ENCODE measurements at regions not wholly inside any gene's neighbourhood (a gene's known extent, or its start where the extent isn't known, plus 50 kb on each side); places are given as distances from the start of the nearest gene placed in this dataset.

- no peaks in the 10 kb centered on the region for H3K4me1 ChIP-seq (ENCODE audit: control insufficient read depth in 1 of 2, insufficient read depth in 2 of 2, low read length in 2 of 2)
- H3K9me3 ChIP-seq (replicated peaks in 1 of 2; ENCODE audit: control insufficient read depth in 1 of 2, insufficient read depth in 1 of 2, low read length in 2 of 2), result peaks cover 12 to 13% of the 10 kb centered on the region in 2 donors
- H2AFZ ChIP-seq (ENCODE audit: insufficient read depth, low read depth, low read length, poor library complexity, severe bottlenecking), result no peak overlapping the region
- H3K27ac Mint-ChIP-seq, result no peak overlapping the region
- no peak overlapping the region for H3K9ac ChIP-seq (ENCODE audit: insufficient read depth, low read length, poor library complexity, severe bottlenecking)
- H3K4me3 ChIP-seq (replicated peaks in 1 of 3; ENCODE audit: low read depth in 2 of 3, low read length in 3 of 3), result no peak overlapping the region
- no peak overlapping the region for H3K27ac ChIP-seq (ENCODE audit: low read depth in 1 of 2, low read length in 2 of 2)
- no peaks in the 10 kb centered on the region for H3K36me3 Mint-ChIP-seq
- intact Hi-C loops (cut with micrococcal nuclease), result no loop called here
- peaks cover 6 to 18% (median 13%) of the 10 kb centered on the region in 7 donors for H3K9me3 Mint-ChIP-seq
- no peaks in the 10 kb centered on the region for H3K36me3 ChIP-seq (replicated peaks in 1 of 2; ENCODE audit: control insufficient read depth in 1 of 2, insufficient read depth in 2 of 2, low read length in 2 of 2)
- no peaks in the 10 kb centered on the region for H3K27me3 ChIP-seq (ENCODE audit: control insufficient read depth in 2 of 2, insufficient read depth in 2 of 2, low read length in 2 of 2)
- WGBS (ENCODE audit: insufficient coverage), result 88% methylated on average over 6 of the region's 15 CpGs
- no peak overlapping the region for H3K4me2 ChIP-seq (replicated peaks; ENCODE audit: extremely low read depth, low read length, poor library complexity, severe bottlenecking)
- TF ChIP-seq CTCF (IDR thresholded peaks at IDR 0.05), result no peak
- no peak for DNase-seq
- peaks cover 0 to 1% (median 0%) of the 10 kb centered on the region in 3 donors for H3K27me3 Mint-ChIP-seq (ENCODE audit: low read depth in 3 of 3)
- H3K4me1 Mint-ChIP-seq, result no peaks in the 10 kb centered on the region
- H4K20me1 ChIP-seq (ENCODE audit: insufficient read depth, low read length), result no peaks in the 10 kb centered on the region
- H3K4me3 Mint-ChIP-seq, result no peak overlapping the region
- H3K79me2 ChIP-seq (ENCODE audit: insufficient read depth, low read length), result no peaks in the 10 kb centered on the region
Measured at GRCh38 chr12:17802657-17803641, 287.0 kb downstream of the RERGL start.

GRCh38 chr12:17793854-17794253 is 296.1 kb downstream of the RERGL start:
- no peak for TF ChIP-seq CTCF (IDR thresholded peaks at IDR 0.05)
- H3K79me2 ChIP-seq (ENCODE audit: insufficient read depth, low read length), result no peaks in the 10 kb centered on the region
- WGBS (ENCODE audit: insufficient coverage), result no CpG with 5 or more reads among the region's 2 CpGs
- H4K20me1 ChIP-seq (ENCODE audit: insufficient read depth, low read length), result no peaks in the 10 kb centered on the region
- Mint-ChIP-seq H3K27ac (no peak overlapping the region), H3K36me3 (no peaks in the 10 kb centered on the region), H3K27me3 (ENCODE audit: low read depth in 3 of 3) (no peaks in the 10 kb centered on the region), H3K9me3 (peaks cover 0 to 6% (median 3%) of the 10 kb centered on the region in 7 donors), H3K4me1 (no peaks in the 10 kb centered on the region), H3K4me3 (no peak overlapping the region)
- H3K4me2 ChIP-seq (replicated peaks; ENCODE audit: extremely low read depth, low read length, poor library complexity, severe bottlenecking), result no peak overlapping the region
- intact Hi-C loops (cut with micrococcal nuclease), result no loop called here
- H3K9ac ChIP-seq (ENCODE audit: insufficient read depth, low read length, poor library complexity, severe bottlenecking), result no peak overlapping the region
- no peak overlapping the region for H3K4me3 ChIP-seq (replicated peaks in 1 of 3; ENCODE audit: low read depth in 2 of 3, low read length in 3 of 3)
- H3K36me3 ChIP-seq (replicated peaks in 1 of 2; ENCODE audit: control insufficient read depth in 1 of 2, insufficient read depth in 2 of 2, low read length in 2 of 2), result no peaks in the 10 kb centered on the region
- H3K27me3 ChIP-seq (ENCODE audit: control insufficient read depth in 2 of 2, insufficient read depth in 2 of 2, low read length in 2 of 2), result no peaks in the 10 kb centered on the region
- no peak overlapping the region for H3K27ac ChIP-seq (ENCODE audit: low read depth in 1 of 2, low read length in 2 of 2)
- no peaks in the 10 kb centered on the region for H3K4me1 ChIP-seq (ENCODE audit: control insufficient read depth in 1 of 2, insufficient read depth in 2 of 2, low read length in 2 of 2)
- peaks cover 0 to 5% of the 10 kb centered on the region in 2 donors for H3K9me3 ChIP-seq (replicated peaks in 1 of 2; ENCODE audit: control insufficient read depth in 1 of 2, insufficient read depth in 1 of 2, low read length in 2 of 2)
- no peak for DNase-seq
- H2AFZ ChIP-seq (ENCODE audit: insufficient read depth, low read depth, low read length, poor library complexity, severe bottlenecking), result no peak overlapping the region

All from CD14-positive monocyte (primary cell).